Erythroblast (primary cell): ENCODE measurements at regions not wholly inside any gene's neighbourhood (a gene's known extent, or its start where the extent isn't known, plus 50 kb on each side); places are given as distances from the start of the nearest gene placed in this dataset.

Source experiments
- GATA1 ChIP-seq: IDR thresholded peaks from 2 replicates; pipeline ENCODE4 v1.6.1; 2011; ENCODE audit warnings: low read depth, mild to moderate bottlenecking, control low read depth, low read length, moderate library complexity
- POLR2A ChIP-seq: IDR thresholded peaks from 2 replicates; pipeline ENCODE4 v1.6.1; 2011; ENCODE audit warnings: mild to moderate bottlenecking, low read length

GRCh38 chr7:69173846-69174245 is 424.4 kb upstream of the AUTS2 start:
- no peak for TF ChIP-seq POLR2A
- TF ChIP-seq GATA1: no peak
